H1 (cell line): ENCODE measurements at regions not wholly inside any gene's neighbourhood (a gene's known extent, or its start where the extent isn't known, plus 50 kb on each side); places are given as distances from the start of the nearest gene placed in this dataset.

ENCODE experiments used
- NANOG ChIP-seq: IDR thresholded peaks from 2 replicates; pipeline ENCODE4 v1.6.1; 2011; ENCODE audit warnings: low read length, low read depth, mild to moderate bottlenecking, inconsistent platforms; ENCODE audit not compliant: insufficient read depth, poor library complexity, severe bottlenecking
- POU5F1 ChIP-seq: IDR thresholded peaks from 2 replicates; pipeline ENCODE4 v1.6.1; 2011; ENCODE audit warnings: low read depth, mild to moderate bottlenecking, low read length, moderate library complexity
- ZNF274 ChIP-seq: IDR thresholded peaks from 2 replicates; pipeline ENCODE4 v1.7.0; 2012; ENCODE audit warnings: low read length, borderline replicate concordance; ENCODE audit errors: extremely low read depth

DNA sequence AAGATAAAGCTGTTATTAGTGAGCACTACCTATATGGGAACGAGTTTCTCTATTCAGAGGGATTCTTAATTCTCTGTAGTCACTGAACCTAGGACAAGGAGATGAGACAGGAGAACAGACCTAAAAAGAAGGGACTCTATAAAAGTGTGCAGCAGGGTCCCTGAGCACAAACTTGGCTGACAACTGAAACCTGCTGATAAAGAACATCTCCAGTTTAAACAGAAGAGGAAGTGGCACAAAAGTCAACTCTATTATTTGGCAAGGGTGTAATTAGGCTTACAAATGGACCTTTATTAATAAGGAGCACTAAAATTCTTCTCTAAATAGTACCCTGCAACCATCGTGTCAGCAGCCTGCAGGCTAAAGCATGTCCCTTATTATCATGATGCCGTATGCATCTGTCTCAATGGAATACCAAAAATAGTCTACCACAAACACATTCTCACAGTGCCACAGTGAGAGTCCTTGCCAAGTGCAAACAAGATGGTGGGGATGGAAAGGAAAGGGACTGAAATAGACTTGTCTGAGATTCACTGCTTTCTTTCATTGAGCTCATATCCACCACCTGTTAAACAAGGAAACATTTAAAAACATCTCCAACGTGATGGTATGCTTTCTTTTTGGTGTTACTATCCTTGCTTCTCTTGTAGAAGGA is 260.2 kb downstream of the INSIG2 start (continued):
- no peak for TF ChIP-seq POU5F1
- TF ChIP-seq NANOG, result no peak
- TF ChIP-seq ZNF274, result no peak
